Activated CD8-positive, alpha-beta memory T cell treated with anti-CD3 and anti-CD28 coated beads, Interleukin-2, amount 10 ng/mL, durations not matched to agents 7 days and 5 days (primary cell): ENCODE measurements at regions not wholly inside any gene's neighbourhood (a gene's known extent, or its start where the extent isn't known, plus 50 kb on each side); places are given as distances from the start of the nearest gene placed in this dataset.
A peak's percentile ranks its signal among the peaks of the same experiment; 100 is the strongest.

ENCODE experiments used
- ATAC-seq: fragments of 150-1000 bp; cut with Tn5 transposase; one replicate; pipeline ENCODE4 v1.10.0; 2021; ENCODE audit warnings: moderate library complexity
- CTCF ChIA-PET: fragments of 350-600 bp; sonication (Branson Sonifier 250); formaldehyde crosslinking; loops from one replicate; lab custom pipeline; 2021; ENCODE audit warnings: antibody characterized with exemption; lab: Charles Lee
- DNase-seq: peaks from one replicate; pipeline ENCODE4 v3.0.0-alpha.2; 2020
- H3K27ac Mint-ChIP-seq: one replicate; pipeline ENCODE4 v1.8.0; 2021; ENCODE audit warnings: mild to moderate bottlenecking, mixed read lengths
- H3K27me3 Mint-ChIP-seq: one replicate; pipeline ENCODE4 v1.8.0; 2021; ENCODE audit warnings: mixed read lengths
- H3K36me3 Mint-ChIP-seq: one replicate; pipeline ENCODE4 v1.8.0; 2021; ENCODE audit warnings: mild to moderate bottlenecking, mixed read lengths
- H3K4me1 Mint-ChIP-seq: one replicate; pipeline ENCODE4 v1.8.0; 2021; ENCODE audit warnings: mixed read lengths
- H3K4me3 Mint-ChIP-seq: one replicate; pipeline ENCODE4 v1.8.0; 2021; ENCODE audit warnings: mild to moderate bottlenecking, moderate library complexity, mixed read lengths
- H3K9me3 Mint-ChIP-seq: one replicate; pipeline ENCODE4 v1.8.0; 2022; ENCODE audit warnings: low read depth, mixed read lengths

GRCh38 chr17:77492446-77493237 is 351.9 kb downstream of the SEC14L1 start:
- DNase-seq: no peak
- H3K9me3 Mint-ChIP-seq: no peaks in the 10 kb centered on the region

GRCh38 chr17:77493238-77493820 is 352.6 kb downstream of the SEC14L1 start:
- CTCF ChIA-PET: interaction anchor here (1.6 to 8.5 kb wide), 5 partner anchors 25 to 162 kb away, joined by 4 to 126 read pairs (median 46); no protein-coding TSS in a partner anchor
- peaks cover 21% of the 10 kb centered on the region for H3K4me1 Mint-ChIP-seq
- no peaks in the 10 kb centered on the region for H3K27me3 Mint-ChIP-seq
- no peaks in the 10 kb centered on the region for H3K9me3 Mint-ChIP-seq
- peak overlapping the region; percentile 52 for H3K27ac Mint-ChIP-seq
- no peak for DNase-seq
- no peak overlapping the region for H3K4me3 Mint-ChIP-seq
- H3K36me3 Mint-ChIP-seq: peaks cover 19% of the 10 kb centered on the region
- no peak for ATAC-seq

More at GRCh38 chr17:77492446-77493237, 351.9 kb downstream of the SEC14L1 start:
- no peak for ATAC-seq
- Mint-ChIP-seq H3K4me3 (no peak overlapping the region), H3K27me3 (no peaks in the 10 kb centered on the region), H3K4me1 (peaks cover 21% of the 10 kb centered on the region), H3K27ac (peak overlapping the region; percentile 19), H3K36me3 (peaks cover 21% of the 10 kb centered on the region)
- CTCF ChIA-PET: interaction anchor here (1.4 to 8.5 kb wide), 4 partner anchors 24 to 161 kb away, joined by 4 to 126 read pairs (median 31); no protein-coding TSS in a partner anchor

- DNase-seq (no peak), ATAC-seq (no peak)
- H3K4me1 Mint-ChIP-seq: peaks cover 21% of the 10 kb centered on the region
- CTCF ChIA-PET: interaction anchor here (0.7 to 8.5 kb wide), 26 partner anchors 14 to 208 kb away, joined by 3 to 126 read pairs (median 4); no protein-coding TSS in a partner anchor
- peaks cover 16% of the 10 kb centered on the region for H3K36me3 Mint-ChIP-seq
- H3K9me3 Mint-ChIP-seq: no peaks in the 10 kb centered on the region
- H3K4me3 Mint-ChIP-seq: no peak overlapping the region
- H3K27ac Mint-ChIP-seq: peak overlapping the region; percentile 28
- H3K27me3 Mint-ChIP-seq: no peaks in the 10 kb centered on the region
Observed at GRCh38 chr17:77493901-77494663, 353.3 kb downstream of the SEC14L1 start.

DNA sequence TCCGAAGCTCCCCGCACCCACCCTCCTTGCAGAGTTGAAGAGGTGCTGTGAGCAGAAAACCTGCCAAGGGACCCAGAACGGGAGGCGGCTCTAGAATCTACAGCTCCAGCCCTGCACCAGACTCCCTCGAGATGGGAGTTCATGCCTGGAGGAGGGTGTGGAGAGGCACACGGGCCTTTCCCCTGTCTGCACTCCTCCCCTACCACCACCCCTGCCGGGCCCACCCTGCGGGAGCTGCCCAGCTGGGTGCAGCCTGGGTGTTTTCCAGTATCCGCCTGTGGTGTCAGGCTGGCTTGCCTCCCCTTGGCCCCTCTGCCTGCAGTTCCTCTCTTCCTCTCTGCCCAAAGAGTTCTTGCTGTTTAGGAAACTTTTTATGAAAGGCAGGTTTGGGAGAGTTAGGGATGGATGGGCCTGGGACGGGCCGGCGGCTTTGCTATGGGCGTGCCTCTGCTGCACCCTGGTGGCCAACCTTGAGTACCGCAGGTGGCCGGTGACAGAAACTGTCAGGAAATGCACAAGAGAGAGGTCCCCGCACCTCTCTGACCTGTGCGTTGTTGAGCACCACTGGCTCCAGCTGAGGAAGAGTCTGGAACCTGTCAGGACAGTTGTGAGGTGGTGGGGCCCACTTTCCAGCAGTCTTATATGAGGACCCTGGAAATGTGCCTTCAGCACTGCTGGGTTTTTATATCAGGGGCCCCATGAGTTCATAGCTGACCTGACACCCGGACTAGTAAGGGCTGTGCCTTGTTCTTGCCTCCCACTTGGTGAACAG is 354.1 kb downstream of the SEC14L1 start:
- Mint-ChIP-seq H3K27ac (peak overlapping the region; percentile 58), H3K9me3 (no peaks in the 10 kb centered on the region), H3K4me1 (peaks cover 21% of the 10 kb centered on the region), H3K27me3 (no peaks in the 10 kb centered on the region), H3K4me3 (no peak overlapping the region), H3K36me3 (peaks cover 22% of the 10 kb centered on the region)
- CTCF ChIA-PET: interaction anchor here (0.6 to 8.5 kb wide), 31 partner anchors 12 to 209 kb away, joined by 3 to 126 read pairs (median 4); no protein-coding TSS in a partner anchor
- DNase-seq (peak; percentile 77), ATAC-seq (peak; percentile 74)

GRCh38 chr17:77495575-77495974 is 354.8 kb downstream of the SEC14L1 start:
- H3K27me3 Mint-ChIP-seq: no peaks in the 10 kb centered on the region
- H3K27ac Mint-ChIP-seq: no peak overlapping the region
- H3K36me3 Mint-ChIP-seq: peaks cover 24% of the 10 kb centered on the region
- H3K9me3 Mint-ChIP-seq: no peaks in the 10 kb centered on the region
- DNase-seq: no peak
- CTCF ChIA-PET: interaction anchor here (0.6 to 8.5 kb wide), 24 partner anchors 11 to 210 kb away, joined by 3 to 126 read pairs (median 6); no protein-coding TSS in a partner anchor
- H3K4me1 Mint-ChIP-seq: peaks cover 20% of the 10 kb centered on the region
- ATAC-seq: no peak
- no peak overlapping the region for H3K4me3 Mint-ChIP-seq

GRCh38 chr17:77496401-77496801 is 355.6 kb downstream of the SEC14L1 start:
- CTCF ChIA-PET: interaction anchor here (1.0 to 8.5 kb wide), 6 partner anchors 11 to 518 kb away, joined by 3 to 126 read pairs (median 26); no protein-coding TSS in a partner anchor
- H3K9me3 Mint-ChIP-seq: no peaks in the 10 kb centered on the region
- no peaks in the 10 kb centered on the region for H3K27me3 Mint-ChIP-seq
- no peak overlapping the region for H3K4me3 Mint-ChIP-seq
- H3K4me1 Mint-ChIP-seq: peaks cover 16% of the 10 kb centered on the region
- H3K36me3 Mint-ChIP-seq: peaks cover 27% of the 10 kb centered on the region
- H3K27ac Mint-ChIP-seq: no peak overlapping the region
- DNase-seq (no peak), ATAC-seq (no peak)

DNA sequence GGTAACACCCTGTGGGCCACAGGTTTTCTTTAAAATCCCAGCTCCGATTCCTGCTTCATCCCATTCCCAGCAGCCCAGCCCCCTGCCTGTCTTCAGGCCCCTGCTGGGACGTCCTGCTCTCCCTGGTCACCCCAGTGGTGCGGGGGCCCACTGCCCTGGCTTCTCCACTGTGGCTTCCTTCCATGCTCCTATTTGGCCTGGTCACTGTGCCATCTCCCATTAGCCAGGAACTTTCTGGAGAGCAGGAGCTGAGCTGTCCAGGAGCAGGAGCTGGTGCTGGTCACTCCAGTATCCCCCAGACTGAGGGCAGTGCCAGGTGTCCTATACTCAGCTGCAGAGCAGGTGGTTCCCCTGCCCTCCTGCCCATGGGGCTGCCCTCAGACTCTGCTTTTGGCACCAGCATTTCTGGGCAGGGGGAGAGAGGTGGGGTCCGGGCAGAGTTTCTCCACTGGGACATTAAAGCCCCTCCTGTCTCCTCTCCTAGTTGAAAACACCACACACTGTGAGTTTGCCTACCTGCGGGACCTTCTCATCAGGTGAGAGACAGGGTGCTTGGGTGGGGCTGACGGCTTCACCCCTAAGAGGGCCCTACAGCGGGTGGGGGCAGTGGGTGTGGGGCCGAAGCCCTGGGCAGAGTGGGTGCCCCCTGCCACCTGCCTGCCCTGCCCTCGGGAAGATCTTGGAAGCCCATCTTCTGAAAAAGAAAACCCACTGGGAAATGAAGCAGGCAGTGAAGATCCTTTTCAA is 356.2 kb downstream of the SEC14L1 start:
- CTCF ChIA-PET: interaction anchor here (1.0 to 8.5 kb wide), 5 partner anchors 56 to 517 kb away, joined by 3 to 126 read pairs (median 46); no protein-coding TSS in a partner anchor
- H3K9me3 Mint-ChIP-seq: no peaks in the 10 kb centered on the region
- no peak overlapping the region for H3K27ac Mint-ChIP-seq
- DNase-seq (no peak), ATAC-seq (no peak)
- H3K27me3 Mint-ChIP-seq: no peaks in the 10 kb centered on the region
- peaks cover 27% of the 10 kb centered on the region for H3K36me3 Mint-ChIP-seq
- H3K4me3 Mint-ChIP-seq: no peak overlapping the region
- H3K4me1 Mint-ChIP-seq: peaks cover 13% of the 10 kb centered on the region

DNA sequence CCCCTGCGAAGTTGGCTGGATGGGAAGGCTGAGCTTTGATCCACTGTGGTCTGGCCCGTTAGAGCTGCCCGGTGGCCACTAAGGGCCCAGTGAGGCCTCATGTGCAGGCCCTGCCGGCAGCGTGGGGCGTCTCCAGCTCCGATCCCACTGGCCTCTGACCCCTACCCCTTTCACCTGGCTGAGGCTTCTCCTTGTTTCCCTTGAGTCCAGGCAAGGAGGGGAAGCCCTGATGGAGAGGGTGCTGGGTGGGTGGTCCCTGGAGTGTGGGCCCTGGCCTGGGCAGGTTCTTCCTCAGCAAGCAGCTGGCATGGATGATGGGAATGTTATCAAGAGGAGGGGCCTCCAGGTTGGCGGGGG is 356.8 kb downstream of the SEC14L1 start:
- no peak overlapping the region for H3K4me3 Mint-ChIP-seq

GRCh38 chr17:77498091-77498741 is 357.4 kb downstream of the SEC14L1 start:
- CTCF ChIA-PET: interaction anchor here (1.8 to 2.0 kb wide), 2 partner anchors 57 to 68 kb away, joined by 5 to 7 read pairs; no protein-coding TSS in a partner anchor
- DNase-seq (no peak), ATAC-seq (no peak)
- no peaks in the 10 kb centered on the region for H3K9me3 Mint-ChIP-seq
- no peak overlapping the region for H3K27ac Mint-ChIP-seq
- H3K27me3 Mint-ChIP-seq: no peaks in the 10 kb centered on the region
- peaks cover 11% of the 10 kb centered on the region for H3K4me1 Mint-ChIP-seq
- peaks cover 27% of the 10 kb centered on the region for H3K36me3 Mint-ChIP-seq
- H3K4me3 Mint-ChIP-seq: no peak overlapping the region

More for the DNA sequence above, 356.8 kb downstream of the SEC14L1 start:
- DNase-seq (no peak), ATAC-seq (no peak)
- CTCF ChIA-PET: interaction anchor here (2.0 to 8.5 kb wide), 2 partner anchors 57 to 68 kb away, joined by 7 to 126 read pairs; no protein-coding TSS in a partner anchor
- peaks cover 27% of the 10 kb centered on the region for H3K36me3 Mint-ChIP-seq
- peaks cover 11% of the 10 kb centered on the region for H3K4me1 Mint-ChIP-seq
- H3K27me3 Mint-ChIP-seq: no peaks in the 10 kb centered on the region
- H3K9me3 Mint-ChIP-seq: no peaks in the 10 kb centered on the region
- no peak overlapping the region for H3K27ac Mint-ChIP-seq

- Mint-ChIP-seq H3K27ac (no peak overlapping the region), H3K4me1 (peaks cover 11% of the 10 kb centered on the region), H3K27me3 (no peaks in the 10 kb centered on the region), H3K36me3 (peaks cover 27% of the 10 kb centered on the region), H3K4me3 (no peak overlapping the region), H3K9me3 (no peaks in the 10 kb centered on the region)
- CTCF ChIA-PET: interaction anchor here (1.8 kb wide), 1 partner anchor 69 kb away, joined by 5 read pairs; no protein-coding TSS in a partner anchor
- ATAC-seq (no peak), DNase-seq (no peak)
Observed at GRCh38 chr17:77498791-77499698, 358.3 kb downstream of the SEC14L1 start.
